Mucosa of descending colon (tissue), 3 donors: ENCODE measurements at regions not wholly inside any gene's neighbourhood (a gene's known extent, or its start where the extent isn't known, plus 50 kb on each side); places are given as distances from the start of the nearest gene placed in this dataset.

Experiments used
- ATAC-seq: fragments of 200-7000 bp; cut with Tn5 transposase; one replicate; pipeline ENCODE4 v1.9.1; 2020; ENCODE audit warnings: mild to moderate bottlenecking, moderate library complexity
- DNase-seq, 3 donors: peaks; one replicate each; pipeline ENCODE4 v3.0.0-alpha.2; 2020
- H3K36me3 ChIP-seq: fragments of 200-600 bp; one replicate; pipeline ENCODE4 v1.8.0; 2021; ENCODE audit warnings: low read depth, mild to moderate bottlenecking
- H3K4me1 ChIP-seq: fragments of 200-600 bp; one replicate; pipeline ENCODE4 v1.8.0; 2021; ENCODE audit warnings: low read depth, mild to moderate bottlenecking
- H3K4me3 ChIP-seq: fragments of 200-600 bp; one replicate; pipeline ENCODE4 v1.8.0; 2021; ENCODE audit warnings: mild to moderate bottlenecking
- H3K9me3 ChIP-seq: fragments of 200-600 bp; one replicate; pipeline ENCODE4 v1.8.0; 2021; ENCODE audit warnings: mild to moderate bottlenecking
- intact Hi-C, 2 donors: fragments of 100-400 bp; cut with DNase I in 1 of 2; cut with micrococcal nuclease in 1 of 2; formaldehyde crosslinking; loops; one replicate each; pipeline versions ENCODE4 v1.11.0 to v1.11.1; 2022; cut with DNase I, micrococcal nuclease
- TF ChIP-seq, protein P1 (sequence below): fragments of 200-600 bp; IDR thresholded peaks from one replicate; pipeline ENCODE4 v1.8.0; 2022; ENCODE audit warnings: antibody characterized with exemption, mild to moderate bottlenecking
- donor health status: DM: no; HTN: no; CAD: no; lungs with moderate emphysema.
- donor health status: DM: no; HTN: no; CAD: no.
- donor health status: DM: no; HTN: yes; CAD: no.

DNA sequence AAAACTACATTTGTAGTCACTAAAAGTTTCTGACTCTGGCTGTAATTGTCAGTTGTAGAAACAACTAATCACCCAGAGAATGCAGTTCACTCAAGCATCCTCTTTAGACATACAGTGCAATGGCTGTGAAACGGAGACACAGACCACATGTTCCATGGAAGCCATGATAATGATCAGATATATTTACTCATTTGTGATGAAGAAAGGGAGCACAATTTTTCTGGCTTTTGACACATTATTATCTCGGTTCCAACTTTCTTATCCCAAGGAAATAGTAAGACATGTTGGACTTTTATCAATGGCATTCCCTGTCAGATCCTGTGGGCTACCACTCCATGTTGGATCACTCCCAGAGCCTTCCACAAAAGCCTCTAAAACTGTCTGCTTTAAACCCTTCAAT, 215.0 kb upstream of the LRIG1 start:
- no peak for ATAC-seq
- intact Hi-C loops: no loop called here

DNA sequence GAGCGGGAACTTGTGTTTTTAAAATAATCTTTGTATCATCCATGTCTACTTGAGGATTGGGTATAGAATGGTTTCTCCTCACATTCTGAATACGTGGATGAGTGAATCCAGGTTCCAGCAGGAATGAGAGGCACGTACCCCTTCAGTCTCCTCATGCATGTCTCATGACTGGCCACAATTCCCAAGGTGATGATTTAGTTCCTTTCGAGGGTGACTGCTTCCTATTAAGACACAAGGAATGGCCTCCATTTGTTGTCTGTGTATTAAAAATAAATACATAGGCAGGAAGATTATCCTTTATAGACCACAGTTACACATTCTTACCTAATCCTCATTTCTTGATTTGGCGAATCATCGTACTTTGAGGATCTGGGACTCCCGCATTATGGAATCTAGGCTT, 217.0 kb upstream of the LRIG1 start:
- intact Hi-C loops: no loop called here
- TF ChIP-seq, protein P1, sequence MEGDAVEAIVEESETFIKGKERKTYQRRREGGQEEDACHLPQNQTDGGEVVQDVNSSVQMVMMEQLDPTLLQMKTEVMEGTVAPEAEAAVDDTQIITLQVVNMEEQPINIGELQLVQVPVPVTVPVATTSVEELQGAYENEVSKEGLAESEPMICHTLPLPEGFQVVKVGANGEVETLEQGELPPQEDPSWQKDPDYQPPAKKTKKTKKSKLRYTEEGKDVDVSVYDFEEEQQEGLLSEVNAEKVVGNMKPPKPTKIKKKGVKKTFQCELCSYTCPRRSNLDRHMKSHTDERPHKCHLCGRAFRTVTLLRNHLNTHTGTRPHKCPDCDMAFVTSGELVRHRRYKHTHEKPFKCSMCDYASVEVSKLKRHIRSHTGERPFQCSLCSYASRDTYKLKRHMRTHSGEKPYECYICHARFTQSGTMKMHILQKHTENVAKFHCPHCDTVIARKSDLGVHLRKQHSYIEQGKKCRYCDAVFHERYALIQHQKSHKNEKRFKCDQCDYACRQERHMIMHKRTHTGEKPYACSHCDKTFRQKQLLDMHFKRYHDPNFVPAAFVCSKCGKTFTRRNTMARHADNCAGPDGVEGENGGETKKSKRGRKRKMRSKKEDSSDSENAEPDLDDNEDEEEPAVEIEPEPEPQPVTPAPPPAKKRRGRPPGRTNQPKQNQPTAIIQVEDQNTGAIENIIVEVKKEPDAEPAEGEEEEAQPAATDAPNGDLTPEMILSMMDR: no peak
- DNase-seq (no peak), ATAC-seq (no peak)
- H3K36me3 ChIP-seq: no peaks in the 10 kb centered on the region
- no peaks in the 10 kb centered on the region for H3K9me3 ChIP-seq
- no peaks in the 10 kb centered on the region for H3K4me1 ChIP-seq
- H3K4me3 ChIP-seq: no peak overlapping the region

More for the DNA sequence above, 215.0 kb upstream of the LRIG1 start:
- Histone ChIP-seq H3K4me1 (no peaks in the 10 kb centered on the region), H3K36me3 (no peaks in the 10 kb centered on the region), H3K4me3 (no peak overlapping the region), H3K9me3 (no peaks in the 10 kb centered on the region)
- no peak for DNase-seq
- TF ChIP-seq, protein P1: no peak

DNA sequence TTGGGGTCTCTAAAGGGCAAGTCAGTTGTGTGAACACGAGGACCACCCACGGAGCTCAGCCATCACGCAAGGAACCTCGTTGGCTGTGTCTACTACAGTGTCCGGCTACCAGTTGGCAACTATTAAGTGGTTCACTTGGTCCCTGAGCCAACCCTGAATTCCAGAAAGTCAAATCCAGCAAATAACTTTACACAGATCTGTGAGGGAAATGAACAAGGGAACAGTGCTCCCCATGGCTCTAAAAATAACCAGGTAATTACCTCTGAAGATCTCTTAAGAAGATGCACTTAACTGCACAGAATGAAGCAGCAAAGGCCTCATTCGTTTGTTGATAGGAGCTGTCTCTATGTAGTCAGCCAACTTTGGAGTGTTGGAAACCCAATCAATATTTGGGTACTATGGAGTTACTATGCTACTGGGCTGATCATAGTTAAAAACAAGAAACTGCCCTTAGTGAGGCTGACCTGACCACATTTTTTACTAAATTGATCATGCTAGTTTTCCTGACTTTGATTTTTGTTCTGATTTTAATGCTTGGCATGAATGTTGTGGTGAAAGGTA, 219.1 kb upstream of the LRIG1 start:
- DNase-seq: no peak
- Histone ChIP-seq H3K4me3 (no peak overlapping the region), H3K4me1 (no peaks in the 10 kb centered on the region), H3K36me3 (no peaks in the 10 kb centered on the region), H3K9me3 (no peaks in the 10 kb centered on the region)
- intact Hi-C loops: no loop called here
- TF ChIP-seq, protein P1: no peak
- no peak for ATAC-seq

DNA sequence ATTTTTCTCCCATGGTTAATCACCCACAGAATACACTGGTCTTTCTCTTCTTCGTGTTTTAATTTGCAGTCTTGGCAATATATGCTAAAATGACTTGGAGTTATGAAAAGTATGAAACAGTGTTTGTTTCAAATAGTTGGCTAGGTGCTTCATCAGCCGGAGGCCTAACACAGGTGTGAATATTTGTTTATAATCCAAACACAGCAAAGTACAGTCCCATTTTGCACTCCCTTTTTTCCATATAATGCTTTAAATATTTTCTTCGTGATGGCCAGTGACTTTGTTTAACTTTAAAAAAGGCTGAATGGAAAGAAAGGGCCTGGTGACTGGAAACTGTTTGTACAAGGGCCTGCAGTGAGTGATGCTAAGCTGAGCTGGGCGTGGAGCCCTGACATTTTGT, 219.7 kb upstream of the LRIG1 start:
- ATAC-seq (no peak), DNase-seq (no peak)
- H3K9me3 ChIP-seq: no peaks in the 10 kb centered on the region
- H3K4me1 ChIP-seq: no peaks in the 10 kb centered on the region
- no peaks in the 10 kb centered on the region for H3K36me3 ChIP-seq
- intact Hi-C loops: no loop called here
- TF ChIP-seq, protein P1: no peak
- H3K4me3 ChIP-seq: no peak overlapping the region

DNA sequence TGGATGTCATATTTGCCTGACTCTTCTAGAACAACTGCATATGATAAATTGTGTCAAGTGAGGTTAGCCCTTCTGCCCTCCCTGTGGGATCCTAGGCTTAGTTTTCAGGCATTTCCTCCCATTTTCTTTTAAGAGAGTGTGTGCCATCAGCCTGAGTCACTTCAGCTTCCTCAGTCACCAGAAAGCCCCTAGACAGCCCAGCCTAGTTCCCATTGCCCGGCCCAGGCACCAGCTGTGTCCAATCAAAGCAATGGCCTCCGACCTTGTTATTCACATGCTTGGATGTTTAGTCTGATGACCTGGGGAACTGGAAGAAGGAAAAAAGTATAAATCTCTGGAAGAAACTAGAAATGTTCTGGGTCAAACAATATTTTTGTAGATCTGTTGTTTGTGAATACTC, 221.9 kb upstream of the LRIG1 start:
- no peaks in the 10 kb centered on the region for H3K9me3 ChIP-seq
- ATAC-seq (peak; percentile 44), DNase-seq (peak in 2 of 3 donors; percentile 27 to 29)
- H3K4me3 ChIP-seq: no peak overlapping the region
- intact Hi-C loops: no loop called here
- no peaks in the 10 kb centered on the region for H3K36me3 ChIP-seq
- H3K4me1 ChIP-seq: no peaks in the 10 kb centered on the region
- TF ChIP-seq, protein P1: no peak

DNA sequence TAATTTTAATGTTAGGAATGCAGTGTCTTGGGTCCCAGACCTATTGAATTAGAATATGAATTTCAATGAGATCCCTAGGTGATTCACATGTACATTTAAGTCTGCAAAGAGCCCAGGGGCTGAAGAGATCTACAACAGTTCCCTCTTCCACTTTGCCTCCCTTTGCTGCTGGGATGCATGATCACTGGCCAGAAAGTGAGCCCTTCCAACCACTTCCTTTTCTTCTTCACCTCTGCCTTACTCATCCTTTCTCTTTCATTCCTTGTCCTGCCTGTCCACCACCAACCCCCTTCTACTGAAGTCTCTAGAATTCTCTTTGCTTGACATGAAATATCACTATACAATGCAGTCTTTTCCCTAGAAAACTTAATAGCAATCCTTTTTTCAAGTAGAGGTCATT, 222.4 kb upstream of the LRIG1 start:
- no peak overlapping the region for H3K4me3 ChIP-seq
- intact Hi-C loops: no loop called here
- H3K9me3 ChIP-seq: no peaks in the 10 kb centered on the region
- H3K4me1 ChIP-seq: no peaks in the 10 kb centered on the region
- ATAC-seq (no peak), DNase-seq (no peak)
- H3K36me3 ChIP-seq: no peaks in the 10 kb centered on the region
- TF ChIP-seq, protein P1: no peak
